HG03439 (cell line): ENCODE measurements at regions not wholly inside any gene's neighbourhood (a gene's known extent, or its start where the extent isn't known, plus 50 kb on each side); places are given as distances from the start of the nearest gene placed in this dataset.

Source experiments
- ATAC-seq: cut with Tn5 transposase; IDR thresholded peaks from one replicate; pipeline ENCODE4 v1.9.1; 2021; ENCODE audit warnings: mild to moderate bottlenecking, moderate library complexity; ENCODE audit not compliant: unreplicated experiment

DNA sequence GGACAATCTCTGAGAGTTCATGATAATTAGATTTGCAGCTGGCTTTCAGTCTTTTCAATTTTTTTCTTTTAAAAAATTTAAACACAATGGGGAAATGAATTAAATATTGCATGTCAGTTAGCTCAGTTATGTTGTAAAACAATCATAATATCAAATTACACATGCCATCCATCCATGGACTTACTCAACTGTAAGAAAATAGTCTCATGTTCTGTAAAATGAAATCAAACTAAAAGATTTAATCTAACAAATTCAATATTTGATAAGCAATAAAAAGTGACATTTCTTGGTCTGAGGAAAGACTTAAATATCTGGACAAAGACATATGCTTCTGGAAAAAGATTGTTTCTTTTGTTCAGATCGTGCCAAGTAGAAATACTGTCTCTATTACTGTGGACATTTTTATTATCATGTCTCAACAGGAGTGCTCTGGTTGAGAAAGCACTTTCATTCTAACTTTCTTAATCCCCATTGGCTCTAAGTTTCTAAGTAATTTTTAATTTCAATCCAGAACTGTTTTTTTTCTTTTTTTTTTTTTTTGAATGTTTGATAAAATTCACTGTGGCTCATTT, 179.2 kb upstream of the FAM3C start:
- ATAC-seq: no peak

DNA sequence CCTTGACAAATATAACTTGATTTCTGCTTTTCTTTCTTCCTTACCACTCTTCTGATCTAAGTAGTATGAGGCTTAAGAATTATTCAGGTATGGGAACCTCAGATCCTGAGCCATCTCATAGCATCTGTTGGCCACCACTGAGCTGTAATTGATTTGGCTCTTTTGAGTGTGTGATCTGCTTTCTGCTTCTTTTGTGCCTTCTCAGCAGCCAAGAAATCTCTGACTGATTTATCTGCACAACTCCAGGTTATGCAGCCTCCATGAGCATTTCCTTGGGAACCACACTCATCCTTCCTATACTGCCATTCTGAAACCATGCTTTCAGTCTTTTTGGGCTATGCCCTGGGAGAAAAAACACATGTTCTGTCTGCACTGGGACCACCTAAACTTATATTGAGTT, 178.0 kb upstream of the FAM3C start:
- ATAC-seq: no peak

DNA sequence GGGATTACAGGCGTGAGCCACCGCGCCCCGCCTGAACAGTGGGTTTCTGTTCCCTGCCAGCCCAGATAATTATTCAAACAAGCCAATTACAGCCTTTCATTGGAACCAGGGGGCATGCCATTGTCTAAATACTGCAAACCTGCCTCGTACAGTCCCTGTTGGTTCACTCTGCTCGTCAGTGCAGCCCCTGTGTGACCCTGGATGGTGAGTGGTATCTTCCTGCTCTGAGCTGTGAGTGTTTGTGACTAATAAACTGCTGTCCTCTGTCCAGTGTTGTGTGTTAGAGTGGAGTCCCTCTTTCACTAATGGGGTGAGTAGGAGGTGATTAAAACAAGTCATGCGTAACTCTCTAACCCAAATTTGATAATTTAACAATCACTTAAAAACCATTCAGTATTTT, 176.5 kb upstream of the FAM3C start:
- no peak for ATAC-seq

DNA sequence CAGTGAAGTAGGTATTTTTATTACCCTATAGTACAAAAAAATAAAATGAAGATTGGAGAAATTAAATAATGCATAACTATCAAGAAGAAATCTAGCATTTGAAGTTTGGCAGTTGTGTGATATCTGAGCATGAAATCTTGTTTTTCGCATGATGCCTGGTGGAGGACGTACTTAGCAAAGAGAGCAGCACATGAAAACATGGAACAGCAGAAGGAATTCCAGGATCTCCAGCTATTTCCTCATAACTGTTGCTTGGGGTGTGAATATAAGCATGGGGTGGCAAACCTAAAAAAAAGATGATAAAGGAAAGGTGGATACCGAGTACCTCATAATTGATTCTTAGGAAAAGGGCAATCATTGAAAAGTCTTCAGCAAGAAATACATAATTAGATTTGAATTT, 174.3 kb upstream of the FAM3C start:
- ATAC-seq: no peak

DNA sequence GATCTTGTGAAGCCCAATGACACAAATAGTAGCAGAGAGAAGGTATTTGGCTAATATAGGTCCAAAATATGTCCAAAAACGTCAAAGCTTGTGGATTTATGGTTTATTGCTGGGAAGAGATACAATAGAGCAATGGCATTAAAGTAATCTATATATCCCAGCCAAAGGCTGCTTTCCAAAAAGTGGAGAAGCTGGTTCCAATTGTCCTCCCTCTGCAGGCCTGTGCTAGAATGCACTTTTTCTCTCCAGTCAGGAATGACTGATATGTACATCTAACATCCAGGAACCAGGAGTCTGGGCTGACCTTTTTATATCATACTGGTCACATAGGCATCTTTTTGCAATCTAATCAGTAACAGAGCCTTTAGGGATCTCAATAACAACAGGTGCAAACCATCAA, 167.1 kb upstream of the FAM3C start:
- no peak for ATAC-seq

DNA sequence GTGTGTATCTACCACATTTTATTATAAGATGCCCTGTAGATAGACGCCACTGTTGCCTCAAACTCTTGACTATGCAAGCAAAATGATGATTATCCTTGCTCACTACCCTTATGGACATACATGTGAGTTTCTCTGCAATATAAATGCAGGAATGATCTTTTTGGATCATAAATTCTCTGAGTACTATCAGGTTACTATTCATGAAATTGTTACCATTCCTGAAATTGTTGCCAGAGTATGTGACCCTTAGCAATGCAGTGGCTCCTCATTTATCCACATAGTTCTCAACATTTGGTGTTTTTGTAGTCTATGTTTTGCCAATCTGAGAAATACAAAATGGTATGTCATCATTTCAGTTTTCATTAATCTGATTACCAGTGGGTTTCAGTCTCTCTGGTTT, 166.2 kb upstream of the FAM3C start:
- ATAC-seq: no peak

DNA sequence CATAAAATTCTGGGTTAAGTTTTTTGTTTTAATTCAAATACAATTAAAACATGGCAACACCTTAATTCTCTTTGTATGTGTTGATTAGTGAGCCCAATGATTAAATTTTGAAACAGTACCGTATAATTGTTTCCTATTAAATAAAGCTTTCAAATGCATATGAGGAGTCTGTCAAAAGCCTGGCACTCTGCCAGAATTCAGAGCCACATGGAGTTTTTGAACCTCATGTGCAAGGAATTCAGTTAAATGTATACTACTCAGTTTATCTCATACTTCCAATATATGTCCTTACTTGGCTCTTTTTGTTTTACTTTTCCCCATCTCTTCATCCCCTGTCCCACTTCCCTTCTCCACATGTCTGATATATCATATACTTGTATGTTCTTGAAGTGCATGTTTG, 165.6 kb upstream of the FAM3C start:
- no peak for ATAC-seq

DNA sequence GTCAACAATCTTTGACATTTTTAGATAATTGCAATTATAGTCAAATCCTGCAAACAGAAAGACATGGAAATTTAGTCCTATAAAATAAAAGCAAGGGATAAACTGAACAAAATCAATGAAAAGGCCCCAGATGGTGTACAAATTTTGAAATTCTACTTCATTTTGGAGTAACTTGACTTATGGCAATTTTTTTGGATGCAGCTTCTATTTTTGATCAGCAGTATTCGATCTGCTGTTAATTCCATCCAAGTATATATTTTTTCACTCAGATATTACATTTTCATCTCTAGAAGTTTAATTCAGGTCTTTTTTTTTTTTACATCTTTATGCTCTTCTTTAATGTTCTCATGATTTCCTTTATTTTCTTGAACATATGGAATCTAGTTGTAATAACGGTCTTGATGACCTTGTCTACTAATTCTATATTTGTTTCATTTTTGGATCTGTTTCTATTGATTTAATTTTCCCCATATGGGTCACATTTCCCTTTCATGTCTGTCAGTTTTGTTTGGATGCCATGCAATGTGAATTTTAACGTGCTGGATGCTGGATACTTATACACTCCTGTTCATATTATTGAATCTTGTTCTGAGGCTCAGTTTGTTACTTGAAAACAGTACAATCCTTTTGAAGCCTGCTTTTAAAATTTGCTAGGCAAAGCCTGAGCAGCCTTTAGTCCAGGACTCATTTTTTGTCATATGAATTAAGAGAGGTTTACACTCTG, 164.3 kb upstream of the FAM3C start:
- ATAC-seq: no peak

DNA sequence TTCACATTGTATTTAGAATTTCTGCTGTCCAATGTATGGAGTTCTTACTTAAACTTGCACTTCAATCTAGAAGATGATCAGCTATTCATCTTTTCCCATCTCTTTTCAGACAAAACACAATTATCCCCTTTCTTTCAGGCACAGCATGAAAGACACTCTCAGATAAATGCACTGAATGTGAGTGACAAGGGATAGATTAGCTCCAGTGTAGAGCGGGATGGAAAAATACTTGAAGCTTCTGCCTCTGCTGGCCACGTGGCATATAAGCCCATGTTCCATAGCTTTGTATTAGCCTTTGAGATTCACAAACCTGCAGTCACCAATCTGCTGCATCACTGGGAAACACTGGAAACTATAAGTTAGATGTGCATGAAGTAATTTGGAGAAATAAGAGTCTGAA, 162.2 kb upstream of the FAM3C start:
- no peak for ATAC-seq

DNA sequence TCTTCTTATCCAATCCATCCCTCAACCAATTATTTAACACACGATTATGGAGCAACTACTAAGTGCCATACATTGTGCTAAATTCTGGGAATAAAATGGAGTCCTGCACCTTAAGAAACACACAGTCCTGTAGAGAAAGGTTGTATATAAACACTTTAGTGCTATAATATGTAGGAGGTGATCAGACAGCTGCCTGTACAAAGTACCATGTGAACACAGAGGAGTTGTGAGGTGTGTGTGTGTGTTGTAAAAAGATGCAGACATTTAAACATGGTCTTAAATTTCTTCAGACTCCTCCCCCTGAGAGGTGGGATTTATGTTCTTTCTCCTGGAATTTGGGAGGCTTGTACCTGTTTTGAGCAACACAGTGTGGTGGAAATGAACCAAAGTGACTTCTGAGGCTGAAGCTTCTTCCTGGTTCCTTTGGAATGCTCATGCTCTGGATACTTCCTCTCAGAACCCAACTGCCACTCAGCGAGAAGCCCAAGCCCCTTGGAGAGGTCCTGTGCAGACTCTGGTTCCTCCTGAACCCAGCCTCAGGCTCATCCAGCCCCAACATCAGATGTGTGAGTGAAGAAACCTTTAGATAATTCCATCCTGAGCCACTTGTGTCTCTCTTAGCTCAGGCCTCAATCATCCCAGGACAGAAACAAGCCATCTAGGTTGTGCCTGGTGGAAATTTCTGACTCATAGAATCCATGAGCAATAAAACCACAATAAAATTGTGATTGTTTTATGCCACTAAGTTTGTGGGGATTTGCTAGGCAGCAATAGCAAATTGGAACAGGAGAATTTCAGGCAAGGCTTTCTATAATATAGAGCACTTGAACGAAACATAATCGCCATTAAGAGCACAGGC, 161.2 kb upstream of the FAM3C start:
- ATAC-seq: no peak

DNA sequence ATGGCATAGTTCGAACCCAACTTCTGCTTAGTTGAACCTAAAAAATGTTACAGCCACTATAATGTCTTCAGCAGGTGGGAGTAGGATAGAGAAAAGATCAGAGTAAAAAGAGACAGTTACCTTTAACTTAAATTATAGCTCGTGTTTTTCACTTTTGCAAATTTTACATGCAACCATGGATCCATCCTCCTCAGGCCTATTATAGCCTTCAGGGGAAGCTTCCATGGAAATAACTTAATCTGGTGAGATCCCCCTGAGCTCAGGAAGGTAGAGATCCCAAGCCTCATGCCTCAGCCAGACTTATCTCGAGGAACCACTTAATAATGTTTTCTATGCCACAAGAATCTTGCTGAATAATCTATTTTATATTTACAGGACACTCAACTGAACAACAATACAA, 159.4 kb upstream of the FAM3C start:
- ATAC-seq: no peak

DNA sequence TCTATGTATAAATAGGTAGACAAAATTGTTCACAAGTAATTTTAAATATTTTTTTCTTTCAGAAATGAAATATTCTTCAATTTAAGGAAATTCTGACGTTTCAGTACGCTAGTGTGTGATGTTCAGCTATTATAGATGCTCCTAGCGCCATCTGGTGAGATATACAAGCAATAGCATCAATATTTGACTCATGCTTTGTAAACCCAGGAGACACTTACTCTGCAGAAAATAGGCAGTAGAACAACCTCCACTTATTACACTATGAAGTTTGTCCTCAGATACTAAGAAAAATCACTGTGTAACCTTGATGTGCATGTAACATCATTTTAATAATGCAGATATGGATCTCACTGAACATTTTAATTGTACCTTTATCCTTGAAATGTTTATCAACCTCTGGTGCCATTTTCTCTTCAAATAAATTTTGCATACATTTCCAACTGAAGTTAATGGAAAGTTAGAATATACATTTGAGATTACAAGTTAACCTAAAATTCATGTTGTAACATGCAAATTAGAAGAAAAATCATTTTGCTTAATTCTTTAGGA, 151.5 kb upstream of the FAM3C start:
- peak; percentile 68 for ATAC-seq

DNA sequence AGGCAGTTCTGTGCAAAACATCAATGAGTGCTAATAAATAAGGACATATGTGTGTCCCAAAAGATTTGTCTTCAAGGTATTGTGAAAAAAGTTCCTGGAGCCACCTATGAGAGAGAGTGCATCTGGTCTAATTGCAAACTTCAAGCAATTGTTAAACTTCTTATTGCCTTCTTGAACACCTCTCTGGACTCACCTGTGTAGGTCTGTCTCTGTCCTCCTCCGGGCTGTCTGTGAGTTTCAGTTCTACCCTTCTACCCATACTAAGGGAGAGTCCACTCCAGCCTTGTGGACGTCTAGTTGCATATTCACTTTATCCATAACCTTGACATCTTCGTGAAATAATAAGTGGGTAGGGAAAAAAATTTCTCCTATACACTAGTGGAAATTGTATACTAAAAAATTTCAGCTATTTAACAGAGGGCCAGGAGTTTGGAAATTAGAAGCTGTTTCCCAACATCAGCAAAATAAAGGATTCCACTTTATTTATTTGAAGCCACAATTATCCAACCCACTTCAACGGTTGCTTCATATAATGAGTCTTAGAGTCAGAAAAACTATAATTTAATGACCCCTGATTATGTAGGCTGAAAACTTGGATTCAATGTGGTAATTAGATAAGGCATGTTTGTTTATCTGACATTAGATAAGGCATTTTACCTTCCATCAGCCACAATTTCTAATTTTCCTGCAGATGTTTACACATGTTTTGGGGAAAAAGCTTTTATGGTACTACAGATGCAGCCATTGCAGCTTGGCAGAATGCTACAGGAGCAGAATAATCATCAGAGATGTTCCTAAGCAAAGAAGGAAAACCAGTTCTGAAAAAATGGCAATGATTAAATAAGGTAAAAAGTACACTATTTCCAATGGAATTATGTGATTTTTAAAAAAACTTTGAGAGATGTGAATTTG, 150.8 kb upstream of the FAM3C start:
- ATAC-seq: no peak

DNA sequence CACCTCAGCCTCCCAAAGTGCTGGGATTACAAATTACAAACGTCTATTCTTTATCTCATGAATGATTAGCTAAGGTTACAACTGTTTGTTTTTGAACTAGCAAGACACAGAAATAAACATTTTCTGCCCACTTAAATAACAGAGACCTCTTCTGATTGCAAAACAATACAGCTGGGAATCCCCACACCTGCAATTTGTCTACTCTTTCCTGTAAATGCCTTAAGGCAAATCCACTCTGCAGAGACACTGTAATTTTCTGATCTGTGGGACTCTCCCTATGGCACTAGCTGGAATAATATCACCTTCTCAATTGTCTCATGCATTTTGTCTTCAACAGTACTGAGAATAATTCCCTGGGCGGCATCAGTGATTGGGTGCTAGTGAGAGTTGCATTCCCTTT, 149.3 kb upstream of the FAM3C start:
- no peak for ATAC-seq

DNA sequence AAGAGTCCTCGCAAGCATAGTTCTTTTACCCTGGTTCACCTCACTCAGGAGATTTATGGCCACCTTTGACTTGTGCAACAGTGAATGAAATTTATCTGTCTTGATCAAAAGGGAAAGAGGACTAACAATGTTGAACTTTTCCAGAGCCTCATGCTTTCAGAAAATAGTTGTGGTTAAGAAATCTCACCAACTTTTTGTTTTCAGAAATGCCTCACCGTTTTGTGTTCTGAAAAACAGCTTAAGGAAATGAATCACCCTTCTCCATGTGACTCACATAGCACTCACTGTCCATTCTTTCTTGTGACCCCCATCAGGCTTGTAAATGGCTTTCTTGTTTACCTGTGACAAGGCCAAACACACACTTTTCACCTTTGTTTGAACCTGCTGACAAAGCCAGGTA, 148.6 kb upstream of the FAM3C start:
- peak; percentile 66 for ATAC-seq

DNA sequence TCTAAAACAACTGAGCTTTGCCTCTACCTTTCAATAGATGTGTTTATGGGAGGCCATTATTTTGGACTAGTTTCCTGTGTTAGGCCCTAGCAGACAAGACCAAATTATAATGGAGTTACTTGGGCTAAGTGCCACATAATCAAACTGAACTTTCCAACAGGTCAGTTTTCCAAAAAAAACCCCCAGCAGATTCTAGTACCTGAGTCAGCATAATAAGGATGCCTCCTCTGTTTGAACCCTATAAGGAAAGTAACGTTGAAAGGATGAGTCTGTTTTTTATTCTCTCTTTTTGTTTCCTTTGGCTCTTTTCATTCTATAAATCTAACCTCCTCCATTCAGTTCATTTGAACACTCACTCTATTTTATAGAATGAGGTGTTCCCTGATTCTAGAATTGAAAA, 148.1 kb upstream of the FAM3C start:
- no peak for ATAC-seq

DNA sequence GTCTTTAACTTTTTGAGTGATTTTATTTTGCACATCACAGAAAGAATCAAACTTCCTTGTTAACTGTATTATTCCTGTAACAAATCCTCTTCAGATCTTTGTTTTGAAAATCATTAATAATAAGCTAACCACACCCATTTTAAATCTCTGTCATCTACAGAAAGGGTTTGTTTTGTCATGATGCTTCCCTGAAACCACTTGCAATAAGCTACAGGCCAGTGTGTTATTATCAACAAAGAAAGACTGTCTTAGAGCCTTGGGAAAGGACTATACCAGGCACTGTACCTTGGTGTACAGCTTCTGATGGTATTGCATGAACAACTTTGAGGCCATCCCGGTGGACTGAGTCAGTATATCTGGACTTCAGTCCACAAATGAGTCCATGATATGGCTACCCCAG, 145.3 kb upstream of the FAM3C start:
- no peak for ATAC-seq

DNA sequence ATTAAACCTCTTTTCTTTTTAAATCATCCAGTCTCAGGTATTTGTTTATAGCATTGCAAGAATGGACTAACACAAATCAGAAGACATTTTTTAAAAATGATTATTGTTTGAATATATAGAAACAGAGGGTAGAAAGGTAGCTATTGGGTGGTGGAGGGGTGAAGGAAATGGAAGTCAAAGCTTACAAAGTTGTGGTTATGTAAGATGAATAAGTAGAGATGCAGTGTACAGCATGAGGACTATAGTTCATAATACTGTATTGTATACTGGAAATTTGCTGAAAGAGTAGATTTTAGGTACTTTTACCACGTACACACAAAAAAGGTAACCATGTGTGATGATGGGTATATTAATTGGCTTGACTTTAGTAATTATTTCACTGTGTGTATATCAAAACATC, 144.0 kb upstream of the FAM3C start:
- no peak for ATAC-seq

DNA sequence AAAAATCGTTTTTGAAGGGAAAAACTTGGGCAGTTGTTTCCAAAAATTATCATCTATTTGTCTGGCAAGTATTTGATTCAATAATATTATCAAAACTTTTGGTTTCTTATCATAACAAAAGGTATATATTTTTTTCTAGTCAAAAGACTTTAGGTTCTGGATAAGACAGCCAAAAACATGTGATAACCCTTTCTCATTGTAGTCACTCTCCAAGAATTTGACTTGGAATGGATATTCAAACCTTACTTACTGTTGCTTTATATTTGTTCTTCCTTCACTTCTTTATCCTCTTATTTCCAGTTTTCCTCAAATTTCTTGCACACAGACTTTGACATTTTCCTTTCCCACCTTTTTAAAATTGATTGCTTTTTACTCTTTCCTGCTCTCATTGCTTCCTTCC, 140.9 kb upstream of the FAM3C start:
- no peak for ATAC-seq

DNA sequence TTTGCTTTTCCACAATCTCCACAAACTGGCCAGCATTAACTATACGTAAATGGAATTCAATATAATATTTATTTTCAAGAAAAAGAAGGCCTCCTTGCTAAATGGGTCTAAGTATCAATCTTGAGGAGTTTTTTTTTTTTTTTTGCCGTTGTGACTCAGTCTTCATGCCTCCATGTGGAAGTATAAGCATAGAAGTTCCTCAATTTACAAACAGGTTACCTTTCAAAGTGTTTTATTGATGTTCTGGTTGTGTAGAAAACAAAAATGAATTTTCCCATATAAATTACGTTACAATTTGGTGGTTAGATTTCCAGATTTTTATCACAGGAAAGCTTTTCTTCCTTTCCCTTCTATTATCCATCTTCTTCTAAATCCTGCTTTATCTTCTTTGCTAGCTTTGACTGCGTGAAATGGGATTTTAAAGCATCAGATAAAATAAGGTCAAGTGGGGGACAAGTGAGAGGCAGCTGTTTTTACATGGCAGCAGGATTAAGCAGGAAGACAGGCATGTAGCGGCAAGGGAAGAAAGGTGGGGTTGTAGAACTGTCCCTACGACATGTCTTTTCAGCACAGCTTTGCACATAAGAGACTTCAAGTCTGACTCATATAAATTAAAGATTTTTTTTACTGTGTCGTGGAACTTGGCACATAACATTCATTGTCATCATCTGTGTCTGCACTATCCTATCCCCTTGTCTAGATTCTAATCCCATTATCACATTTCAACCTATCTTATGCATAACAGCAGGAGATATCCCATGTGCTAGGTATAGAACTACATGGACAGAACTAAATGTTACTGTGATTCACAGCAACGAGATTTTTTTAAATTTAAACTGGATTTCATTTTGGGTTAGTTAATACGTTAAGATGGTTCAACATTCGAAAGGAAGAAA, 135.3 kb upstream of the FAM3C start:
- no peak for ATAC-seq
